Ishikawa (cell line): ENCODE measurements at regions not wholly inside any gene's neighbourhood (a gene's known extent, or its start where the extent isn't known, plus 50 kb on each side); places are given as distances from the start of the nearest gene placed in this dataset.

Experiments
- CEBPB ChIP-seq: IDR thresholded peaks from 2 replicates; pipeline ENCODE4 v1.6.1; 2012
- EGR1 ChIP-seq: IDR thresholded peaks from 2 replicates; pipeline ENCODE4 v1.6.1; 2012
- EP300 ChIP-seq: IDR thresholded peaks from 2 replicates; pipeline ENCODE4 v1.6.1; 2012; ENCODE audit warnings: borderline replicate concordance
- FOXM1 ChIP-seq: IDR thresholded peaks from 2 replicates; pipeline ENCODE4 v1.6.1; 2012; ENCODE audit warnings: low read depth, borderline replicate concordance
- RAD21 ChIP-seq: IDR thresholded peaks from 2 replicates; pipeline ENCODE4 v1.6.1; 2012; ENCODE audit warnings: low read depth
- TCF12 ChIP-seq: IDR thresholded peaks from 2 replicates; pipeline ENCODE4 v1.6.1; 2012; ENCODE audit warnings: low read depth
- TF ChIP-seq, protein P1 (sequence below): IDR thresholded peaks from 2 replicates; pipeline ENCODE4 v1.6.1; 2012; ENCODE audit warnings: low read depth, mild to moderate bottlenecking
- TF ChIP-seq, protein P2 (sequence below): IDR thresholded peaks from 2 replicates; pipeline ENCODE4 v1.6.1; 2012

DNA sequence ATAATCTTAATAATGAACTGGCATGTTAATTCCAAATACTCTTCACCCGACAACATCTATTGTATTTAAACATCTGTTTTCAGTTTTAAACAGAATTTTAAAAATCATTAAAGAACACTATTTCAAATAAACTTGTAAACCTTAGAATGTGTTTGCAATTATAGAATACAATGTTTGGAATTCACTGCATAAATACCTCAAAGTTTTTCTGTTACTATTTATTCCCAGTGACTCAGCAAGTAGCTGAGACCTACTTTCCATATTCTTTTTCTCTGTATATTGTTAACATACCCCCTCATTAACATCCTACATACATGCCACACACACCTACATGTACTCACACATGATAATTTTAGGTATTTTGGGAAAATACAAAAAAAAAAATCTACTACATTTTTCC lies 1134.3 kb downstream of the SLITRK1 start:
- TF ChIP-seq FOXM1 = no peak
- no peak for TF ChIP-seq TCF12
- no peak for TF ChIP-seq EGR1
- no peak for TF ChIP-seq EP300
- no peak for TF ChIP-seq CEBPB
- TF ChIP-seq RAD21 = no peak
- TF ChIP-seq, protein P1, sequence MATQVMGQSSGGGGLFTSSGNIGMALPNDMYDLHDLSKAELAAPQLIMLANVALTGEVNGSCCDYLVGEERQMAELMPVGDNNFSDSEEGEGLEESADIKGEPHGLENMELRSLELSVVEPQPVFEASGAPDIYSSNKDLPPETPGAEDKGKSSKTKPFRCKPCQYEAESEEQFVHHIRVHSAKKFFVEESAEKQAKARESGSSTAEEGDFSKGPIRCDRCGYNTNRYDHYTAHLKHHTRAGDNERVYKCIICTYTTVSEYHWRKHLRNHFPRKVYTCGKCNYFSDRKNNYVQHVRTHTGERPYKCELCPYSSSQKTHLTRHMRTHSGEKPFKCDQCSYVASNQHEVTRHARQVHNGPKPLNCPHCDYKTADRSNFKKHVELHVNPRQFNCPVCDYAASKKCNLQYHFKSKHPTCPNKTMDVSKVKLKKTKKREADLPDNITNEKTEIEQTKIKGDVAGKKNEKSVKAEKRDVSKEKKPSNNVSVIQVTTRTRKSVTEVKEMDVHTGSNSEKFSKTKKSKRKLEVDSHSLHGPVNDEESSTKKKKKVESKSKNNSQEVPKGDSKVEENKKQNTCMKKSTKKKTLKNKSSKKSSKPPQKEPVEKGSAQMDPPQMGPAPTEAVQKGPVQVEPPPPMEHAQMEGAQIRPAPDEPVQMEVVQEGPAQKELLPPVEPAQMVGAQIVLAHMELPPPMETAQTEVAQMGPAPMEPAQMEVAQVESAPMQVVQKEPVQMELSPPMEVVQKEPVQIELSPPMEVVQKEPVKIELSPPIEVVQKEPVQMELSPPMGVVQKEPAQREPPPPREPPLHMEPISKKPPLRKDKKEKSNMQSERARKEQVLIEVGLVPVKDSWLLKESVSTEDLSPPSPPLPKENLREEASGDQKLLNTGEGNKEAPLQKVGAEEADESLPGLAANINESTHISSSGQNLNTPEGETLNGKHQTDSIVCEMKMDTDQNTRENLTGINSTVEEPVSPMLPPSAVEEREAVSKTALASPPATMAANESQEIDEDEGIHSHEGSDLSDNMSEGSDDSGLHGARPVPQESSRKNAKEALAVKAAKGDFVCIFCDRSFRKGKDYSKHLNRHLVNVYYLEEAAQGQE = no peak
- TF ChIP-seq, protein P2, sequence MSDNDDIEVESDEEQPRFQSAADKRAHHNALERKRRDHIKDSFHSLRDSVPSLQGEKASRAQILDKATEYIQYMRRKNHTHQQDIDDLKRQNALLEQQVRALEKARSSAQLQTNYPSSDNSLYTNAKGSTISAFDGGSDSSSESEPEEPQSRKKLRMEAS = no peak
